Right lobe of liver (tissue), 4 donors: ENCODE measurements at regions not wholly inside any gene's neighbourhood (a gene's known extent, or its start where the extent isn't known, plus 50 kb on each side); places are given as distances from the start of the nearest gene placed in this dataset.

Source experiments
- CTCF ChIP-seq, 4 donors: fragments of 200-600 bp in 3 of 4; fragments of 450-650 bp in 1 of 4; IDR thresholded peaks; one replicate each; pipeline versions ENCODE4 v1.5.1 to v1.8.0; 2016 to 2022; ENCODE audit warnings: antibody characterized with exemption in 4 of 4, mild to moderate bottlenecking in 2 of 4
- POLR2A ChIP-seq: fragments of 450-650 bp; IDR thresholded peaks from one replicate; pipeline ENCODE4 v1.6.1; 2017; ENCODE audit warnings: antibody characterized with exemption, mild to moderate bottlenecking
- donor health status: DM: no; HTN: no; CAD: no.
- donor health status: DM: no; HTN: no; CAD: no.
- donor health status: DM: no; HTN: yes; CAD: no.

- TF ChIP-seq CTCF (IDR thresholded peaks at IDR 0.05) (no peak), POLR2A (no peak)
These were observed 759.1 kb downstream of the PRELID2 start for GRCh38 chr5:145076040-145076439.
